ENCODE measurements at regions not wholly inside any gene's neighbourhood (a gene's known extent, or its start where the extent isn't known, plus 50 kb on each side); places are given as distances from the start of the nearest gene placed in this dataset.

DNA sequence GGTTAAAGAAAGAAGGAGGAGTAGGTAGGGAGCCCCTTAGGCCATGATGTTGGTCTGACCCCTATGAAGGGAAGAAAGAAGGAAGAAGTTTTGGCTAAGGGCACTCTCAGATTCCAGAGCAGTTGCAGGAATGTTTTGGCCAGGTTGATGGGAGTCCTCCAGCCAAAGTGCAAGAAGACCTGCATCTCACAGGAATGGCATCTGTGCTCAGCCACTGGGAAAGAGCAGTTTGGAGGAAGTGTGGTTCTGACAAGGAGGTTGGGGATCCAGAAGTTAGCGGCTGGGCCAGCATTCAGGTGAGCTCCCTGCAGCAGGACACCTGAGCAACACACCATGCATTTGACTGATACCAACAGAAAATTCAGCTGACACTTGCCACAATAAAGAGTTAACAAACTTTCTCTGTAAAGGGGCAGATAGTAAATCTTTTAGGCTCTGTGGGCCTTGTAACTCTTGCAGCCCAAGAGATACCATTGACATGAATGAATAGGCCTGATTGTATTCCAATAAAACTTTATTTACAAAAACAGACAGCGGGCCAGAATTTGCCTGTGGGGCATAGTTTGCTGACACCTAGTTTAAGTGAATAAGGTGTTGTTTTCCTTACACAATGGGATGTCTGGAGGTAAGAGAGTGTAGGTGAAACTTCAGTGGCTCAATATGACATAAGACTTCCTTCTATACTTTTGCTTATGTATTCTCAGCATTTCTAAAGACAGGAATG is 71.0 kb downstream of the EDN1 start:
- Histone ChIP-seq H3K4ac (replicated peaks; ENCODE audit: insufficient read length, low read depth, low read length) (no peak overlapping the region), H3K14ac (ENCODE audit: insufficient read length) (no peak overlapping the region), H2BK15ac (ENCODE audit: low read length) (no peak overlapping the region), H3K27me3 (replicated peaks in 1 of 4; ENCODE audit: control insufficient read depth in 3 of 4, extremely low read depth in 1 of 4, insufficient read depth in 3 of 4, low read length in 3 of 4) (no peaks in the 10 kb centered on the region), H3K56ac (replicated peaks; ENCODE audit: insufficient read length, low read depth, low read length) (no peak overlapping the region), H3K4me3 (ENCODE audit: extremely low read depth in 1 of 4, insufficient read depth in 2 of 4, low read depth in 3 of 4, low read length in 4 of 4) (no peak overlapping the region), H3K9me3 (ENCODE audit: insufficient read depth in 2 of 2, low read depth in 1 of 2, low read length in 1 of 2) (no peaks in the 10 kb centered on the region), H2BK120ac (replicated peaks; ENCODE audit: low read depth, low read length) (no peak overlapping the region), H2BK12ac (ENCODE audit: low read depth, low read length) (no peak overlapping the region), H3K4me2 (ENCODE audit: insufficient read depth in 1 of 2, low read depth in 2 of 2, low read length in 2 of 2) (no peak overlapping the region), H3K4me1 (replicated peaks in 1 of 4; ENCODE audit: control insufficient read depth in 3 of 4, insufficient read depth in 4 of 4, low read length in 3 of 4) (peaks cover 0 to 8% (median under 1%) of the 10 kb centered on the region in 4 experiments; a peak in 4 of 7 replicates), H2BK20ac (ENCODE audit: low read length) (no peak overlapping the region), H2AFZ (ENCODE audit: low read length) (no peak overlapping the region), H3K9ac (replicated peaks in 1 of 4; ENCODE audit: extremely low read depth in 1 of 4, low read depth in 3 of 4, low read length in 3 of 4) (no peak overlapping the region), H4K5ac (ENCODE audit: insufficient read length, low read depth, low read length) (no peak overlapping the region), H3K27ac (ENCODE audit: low read depth, low read length) (no peak overlapping the region), H3K23me2 (ENCODE audit: low read depth, low read length) (no peaks in the 10 kb centered on the region), H4K20me1 (replicated peaks in 1 of 2; ENCODE audit: control insufficient read depth in 1 of 2, insufficient read depth in 2 of 2, low read length in 2 of 2) (no peaks in the 10 kb centered on the region), H3K23ac (ENCODE audit: insufficient read length) (no peak overlapping the region), H3K18ac (ENCODE audit: extremely low read depth, low read length) (no peak overlapping the region; the same call in 1 of the 2 replicates), H2AK5ac (ENCODE audit: low read depth, low read length) (no peak overlapping the region), H3K79me1 (ENCODE audit: low read depth, low read length) (no peaks in the 10 kb centered on the region), H2BK5ac (ENCODE audit: low read depth, low read length) (no peak overlapping the region), H4K8ac (ENCODE audit: extremely low read depth, insufficient read depth, low read length) (no peak overlapping the region), H3K36me3 (ENCODE audit: control insufficient read depth in 2 of 4, insufficient read depth in 4 of 4, low read length in 3 of 4) (no peaks in the 10 kb centered on the region), H4K91ac (replicated peaks; ENCODE audit: insufficient read length, low read length) (no peak overlapping the region), H3K79me2 (ENCODE audit: control insufficient read depth in 1 of 2, insufficient read depth in 2 of 2, low read length in 2 of 2) (no peaks in the 10 kb centered on the region)
- 95% methylated on average over 2 of the region's 2 CpGs; no CpG with 5 or more reads in 1 of the 2 experiments for WGBS, 2 experiments (ENCODE audit: extremely low coverage in 1 of 2, insufficient coverage in 1 of 2, insufficient read length in 1 of 2, insufficient replicate concordance in 2 of 2, low coverage in 1 of 2, low lambda C conversion rate in 2 of 2, missing lambda C conversion rate in 1 of 2)
- ChIA-PET CTCF (ENCODE audit: partially characterized antibody) (interaction anchor here (0.6 to 1.1 kb wide), 2 partner anchors 16 to 74 kb away, joined by 3 read pairs; no protein-coding TSS in a partner anchor), POLR2A (ENCODE audit: partially characterized antibody) (no interaction called here)
- DNase-seq (ENCODE audit: low read depth in 1 of 2, low spot score in 2 of 2) (no peak), FAIRE-seq (no peak)
- no peak for TF ChIP-seq CTBP2 (IDR thresholded peaks at IDR 0.05; ENCODE audit: borderline replicate concordance, insufficient read depth, insufficient read length, low read length)
- no peak for TF ChIP-seq SIX5 (IDR thresholded peaks at IDR 0.05; ENCODE audit: low read depth, low read length)
- TF ChIP-seq, protein P1, sequence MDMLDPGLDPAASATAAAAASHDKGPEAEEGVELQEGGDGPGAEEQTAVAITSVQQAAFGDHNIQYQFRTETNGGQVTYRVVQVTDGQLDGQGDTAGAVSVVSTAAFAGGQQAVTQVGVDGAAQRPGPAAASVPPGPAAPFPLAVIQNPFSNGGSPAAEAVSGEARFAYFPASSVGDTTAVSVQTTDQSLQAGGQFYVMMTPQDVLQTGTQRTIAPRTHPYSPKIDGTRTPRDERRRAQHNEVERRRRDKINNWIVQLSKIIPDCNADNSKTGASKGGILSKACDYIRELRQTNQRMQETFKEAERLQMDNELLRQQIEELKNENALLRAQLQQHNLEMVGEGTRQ (IDR thresholded peaks at IDR 0.05; ENCODE audit: low read length), result no peak
- no peak for TF ChIP-seq GTF2F1 (IDR thresholded peaks at IDR 0.05; ENCODE audit: borderline replicate concordance, low read depth, low read length)

Measured in H1 (cell line).